Activated CD8-positive, alpha-beta T cell treated with anti-CD3 and anti-CD28 coated beads, Interleukin-2, amount 10 ng/mL, durations not matched to agents 7 days and 5 days (primary cell): ENCODE measurements at regions not wholly inside any gene's neighbourhood (a gene's known extent, or its start where the extent isn't known, plus 50 kb on each side); places are given as distances from the start of the nearest gene placed in this dataset.

Experiments
- ATAC-seq: fragments of 150-1000 bp; cut with Tn5 transposase; one replicate; pipeline ENCODE4 v1.10.0; 2021; ENCODE audit warnings: moderate library complexity
- CTCF ChIA-PET: fragments of 350-600 bp; sonication (Branson Sonifier 250); formaldehyde crosslinking; loops from one replicate; lab custom pipeline; 2021; ENCODE audit warnings: antibody characterized with exemption; lab: Charles Lee
- POLR2A ChIA-PET: fragments of 350-600 bp; sonication (Branson Sonifier 250); formaldehyde crosslinking; loops from one replicate; lab custom pipeline; 2021; ENCODE audit warnings: antibody characterized with exemption; lab: Charles Lee
- DNase-seq: peaks from one replicate; pipeline ENCODE4 v3.0.0-alpha.2; 2020
- H3K27ac Mint-ChIP-seq: one replicate; pipeline ENCODE4 v1.8.0; 2021; ENCODE audit warnings: mild to moderate bottlenecking, mixed read lengths
- H3K27me3 Mint-ChIP-seq: one replicate; pipeline ENCODE4 v1.8.0; 2021; ENCODE audit warnings: low read depth, mixed read lengths
- H3K36me3 Mint-ChIP-seq: one replicate; pipeline ENCODE4 v1.8.0; 2021; ENCODE audit warnings: low read depth, mixed read lengths
- H3K4me1 Mint-ChIP-seq: one replicate; pipeline ENCODE4 v1.8.0; 2021; ENCODE audit warnings: low read depth, mixed read lengths
- H3K4me3 Mint-ChIP-seq: one replicate; pipeline ENCODE4 v1.8.0; 2021; ENCODE audit warnings: mild to moderate bottlenecking, mixed read lengths
- H3K9me3 Mint-ChIP-seq: one replicate; pipeline ENCODE4 v1.8.0; 2022; ENCODE audit warnings: mixed read lengths; ENCODE audit not compliant: insufficient read depth

DNA sequence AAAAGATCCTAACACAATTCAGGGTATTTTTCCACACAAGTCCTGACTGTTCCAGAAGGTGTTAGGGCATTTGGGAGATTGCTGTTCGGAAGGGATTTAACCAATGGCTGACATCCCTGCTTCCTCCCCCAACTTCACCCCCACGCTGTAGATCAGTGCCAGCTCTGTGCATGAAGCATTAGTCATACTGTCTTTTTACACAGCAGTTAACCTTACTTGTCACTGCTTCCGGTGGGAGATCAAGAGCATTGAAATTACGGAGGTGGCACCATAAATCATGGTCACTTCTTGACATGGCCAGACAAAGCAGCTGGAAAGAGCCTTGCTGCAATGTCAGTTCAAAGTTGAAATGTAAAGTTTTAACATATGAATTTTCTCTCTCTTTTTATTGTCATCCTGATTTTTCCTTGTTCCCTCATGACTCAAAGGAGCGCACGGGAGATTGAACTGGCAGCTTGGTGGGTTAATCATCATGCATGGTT lies 70.2 kb downstream of the HRH4 start:
- CTCF ChIA-PET: no interaction called here
- DNase-seq (no peak), ATAC-seq (no peak)
- Mint-ChIP-seq H3K9me3 (no peaks in the 10 kb centered on the region), H3K27ac (no peak overlapping the region), H3K36me3 (no peaks in the 10 kb centered on the region), H3K4me3 (no peak overlapping the region), H3K27me3 (peaks cover 9% of the 10 kb centered on the region), H3K4me1 (no peaks in the 10 kb centered on the region)
- POLR2A ChIA-PET: no interaction called here

DNA sequence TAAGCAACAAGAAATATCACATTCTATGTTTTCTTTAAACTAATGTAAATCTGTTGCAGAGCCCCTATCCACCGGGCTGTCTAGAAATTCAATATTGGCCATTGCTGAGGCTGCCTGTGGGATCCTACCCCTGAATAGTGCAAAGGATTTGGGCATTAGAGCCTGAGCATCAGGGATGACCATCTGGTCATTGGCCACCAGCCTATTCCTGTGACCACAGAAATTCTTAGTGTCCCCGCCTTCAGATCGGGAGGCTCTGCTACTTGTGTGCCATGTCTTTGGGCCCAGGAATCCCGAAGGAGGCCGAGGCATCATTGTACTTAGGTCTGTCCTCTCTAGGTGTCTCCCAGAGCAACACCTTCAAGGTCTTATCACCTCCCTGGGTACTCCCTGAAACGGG lies 73.8 kb downstream of the HRH4 start:
- Mint-ChIP-seq H3K4me1 (no peaks in the 10 kb centered on the region), H3K4me3 (no peak overlapping the region), H3K36me3 (no peaks in the 10 kb centered on the region), H3K27me3 (peaks cover 18% of the 10 kb centered on the region), H3K27ac (no peak overlapping the region), H3K9me3 (no peaks in the 10 kb centered on the region)
- no peak for ATAC-seq
- DNase-seq: no peak
- CTCF ChIA-PET: no interaction called here
- POLR2A ChIA-PET: interaction anchor here (0.5 kb wide), 1 partner anchor 20 kb away, joined by 3 read pairs; no protein-coding TSS in a partner anchor

GRCh38 chr18:24534737-24535136 lies 74.3 kb downstream of the HRH4 start:
- ChIA-PET POLR2A (interaction anchor here (0.5 kb wide), 1 partner anchor 19 kb away, joined by 3 read pairs; no protein-coding TSS in a partner anchor), CTCF (no interaction called here)
- no peaks in the 10 kb centered on the region for H3K4me1 Mint-ChIP-seq
- DNase-seq (no peak), ATAC-seq (no peak)
- H3K27me3 Mint-ChIP-seq: peaks cover 20% of the 10 kb centered on the region
- H3K36me3 Mint-ChIP-seq: no peaks in the 10 kb centered on the region
- no peak overlapping the region for H3K27ac Mint-ChIP-seq
- H3K9me3 Mint-ChIP-seq: no peaks in the 10 kb centered on the region
- H3K4me3 Mint-ChIP-seq: no peak overlapping the region

GRCh38 chr18:24535527-24536295 lies 75.3 kb downstream of the HRH4 start:
- Mint-ChIP-seq H3K36me3 (no peaks in the 10 kb centered on the region), H3K4me3 (no peak overlapping the region), H3K9me3 (no peaks in the 10 kb centered on the region), H3K27ac (no peak overlapping the region), H3K4me1 (no peaks in the 10 kb centered on the region), H3K27me3 (peaks cover 21% of the 10 kb centered on the region)
- DNase-seq (no peak), ATAC-seq (no peak)
- CTCF ChIA-PET: no interaction called here
- POLR2A ChIA-PET: no interaction called here

DNA sequence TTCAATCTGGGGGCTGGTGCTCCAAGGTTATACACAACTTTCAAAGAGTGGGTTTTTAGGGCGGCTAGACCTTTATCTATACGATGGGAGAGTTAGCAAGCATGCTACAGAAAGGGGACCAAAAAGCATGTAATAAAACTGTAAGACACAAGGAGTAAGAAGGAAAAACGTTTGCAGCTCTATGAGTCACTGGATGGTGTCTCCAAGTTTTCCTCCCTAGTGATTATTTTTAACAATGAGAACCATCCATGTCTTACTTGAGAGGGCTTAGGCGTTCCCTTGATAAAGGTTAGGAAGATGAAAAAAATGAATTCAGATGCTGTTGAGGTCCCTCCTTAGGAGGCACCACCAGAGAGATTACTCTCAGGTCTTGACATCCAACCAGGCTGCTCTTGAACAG lies 75.9 kb downstream of the HRH4 start:
- H3K4me3 Mint-ChIP-seq: no peak overlapping the region
- H3K27ac Mint-ChIP-seq: no peak overlapping the region
- CTCF ChIA-PET: no interaction called here
- H3K4me1 Mint-ChIP-seq: no peaks in the 10 kb centered on the region
- no peak for DNase-seq
- peaks cover 21% of the 10 kb centered on the region for H3K27me3 Mint-ChIP-seq
- H3K9me3 Mint-ChIP-seq: no peaks in the 10 kb centered on the region
- no peaks in the 10 kb centered on the region for H3K36me3 Mint-ChIP-seq
- POLR2A ChIA-PET: no interaction called here
- no peak for ATAC-seq

GRCh38 chr18:24536834-24537233 lies 76.4 kb downstream of the HRH4 start:
- Mint-ChIP-seq H3K27me3 (peaks cover 23% of the 10 kb centered on the region), H3K4me1 (no peaks in the 10 kb centered on the region), H3K36me3 (no peaks in the 10 kb centered on the region), H3K4me3 (no peak overlapping the region), H3K27ac (no peak overlapping the region), H3K9me3 (no peaks in the 10 kb centered on the region)
- DNase-seq: no peak
- ChIA-PET POLR2A (no interaction called here), CTCF (no interaction called here)
- no peak for ATAC-seq

GRCh38 chr18:24538414-24539264 lies 78.2 kb downstream of the HRH4 start:
- CTCF ChIA-PET: no interaction called here

GRCh38 chr18:24539866-24540617 lies 79.6 kb downstream of the HRH4 start:
- CTCF ChIA-PET: interaction anchor here (0.9 to 1.0 kb wide), 2 partner anchors 26 to 187 kb away, joined by 3 read pairs; no protein-coding TSS in a partner anchor

More at GRCh38 chr18:24538414-24539264, 78.2 kb downstream of the HRH4 start:
- Mint-ChIP-seq H3K9me3 (no peaks in the 10 kb centered on the region), H3K36me3 (no peaks in the 10 kb centered on the region), H3K27me3 (peaks cover 21% of the 10 kb centered on the region), H3K4me3 (no peak overlapping the region), H3K4me1 (no peaks in the 10 kb centered on the region), H3K27ac (no peak overlapping the region)
- DNase-seq: no peak
- POLR2A ChIA-PET: interaction anchor here (0.7 kb wide), 1 partner anchor 239 kb away, joined by 3 read pairs; no protein-coding TSS in a partner anchor
- ATAC-seq: no peak

GRCh38 chr18:24540896-24541295 lies 80.5 kb downstream of the HRH4 start:
- POLR2A ChIA-PET: no interaction called here
- Mint-ChIP-seq H3K27me3 (peaks cover 19% of the 10 kb centered on the region), H3K4me1 (no peaks in the 10 kb centered on the region), H3K4me3 (no peak overlapping the region), H3K9me3 (no peaks in the 10 kb centered on the region), H3K36me3 (no peaks in the 10 kb centered on the region), H3K27ac (no peak overlapping the region)
- CTCF ChIA-PET: interaction anchor here (0.9 kb wide), 1 partner anchor 186 kb away, joined by 3 read pairs; no protein-coding TSS in a partner anchor
- ATAC-seq (no peak), DNase-seq (no peak)

More at GRCh38 chr18:24539866-24540617, 79.6 kb downstream of the HRH4 start:
- DNase-seq: no peak
- no peaks in the 10 kb centered on the region for H3K9me3 Mint-ChIP-seq
- no peaks in the 10 kb centered on the region for H3K36me3 Mint-ChIP-seq
- H3K27ac Mint-ChIP-seq: no peak overlapping the region
- H3K4me1 Mint-ChIP-seq: no peaks in the 10 kb centered on the region
- H3K27me3 Mint-ChIP-seq: peaks cover 21% of the 10 kb centered on the region
- no peak overlapping the region for H3K4me3 Mint-ChIP-seq
- no peak for ATAC-seq
- POLR2A ChIA-PET: no interaction called here

DNA sequence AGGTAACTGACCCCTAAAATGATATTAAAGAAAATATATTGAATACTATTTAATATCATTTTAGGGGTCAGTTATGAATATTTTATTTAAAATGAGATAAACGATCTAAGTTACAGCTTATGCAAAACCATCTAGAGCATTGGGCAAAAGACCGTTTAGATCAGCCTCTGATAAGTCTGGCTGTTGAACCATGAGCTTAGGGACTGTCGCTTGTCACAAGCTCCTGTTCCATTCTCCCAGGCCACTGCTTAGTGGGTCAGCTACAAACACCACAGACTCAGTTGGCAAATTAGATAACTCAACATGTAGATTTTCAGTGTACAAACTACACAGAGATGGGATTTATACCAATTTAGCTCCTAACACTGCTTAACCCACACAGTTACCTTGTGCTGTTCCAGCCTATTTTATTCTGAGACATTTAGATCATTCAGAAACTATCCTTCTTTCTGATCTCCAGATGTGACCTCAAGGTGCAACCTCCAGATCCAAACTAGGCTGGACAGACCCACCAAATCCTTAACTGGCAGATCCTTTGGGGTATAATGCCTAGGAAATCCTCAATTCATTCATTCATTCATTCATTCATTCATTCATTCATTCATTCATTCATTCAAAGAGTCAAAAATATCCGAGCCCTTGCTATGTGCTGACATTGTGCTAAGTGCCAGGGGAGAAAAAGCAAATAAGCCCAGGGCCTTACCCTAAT lies 82.8 kb downstream of the HRH4 start:
- Mint-ChIP-seq H3K36me3 (no peaks in the 10 kb centered on the region), H3K27me3 (peaks cover 9% of the 10 kb centered on the region), H3K4me1 (no peaks in the 10 kb centered on the region), H3K4me3 (no peak overlapping the region), H3K9me3 (no peaks in the 10 kb centered on the region), H3K27ac (no peak overlapping the region)
- ATAC-seq (no peak), DNase-seq (no peak)
- ChIA-PET POLR2A (no interaction called here), CTCF (interaction anchor here (1.2 to 1.4 kb wide), 3 partner anchors 11 to 184 kb away, joined by 3 to 5 read pairs (median 4); no protein-coding TSS in a partner anchor)
